Muscle of back (tissue), 3 donors: ENCODE measurements at regions not wholly inside any gene's neighbourhood (a gene's known extent, or its start where the extent isn't known, plus 50 kb on each side); places are given as distances from the start of the nearest gene placed in this dataset.

Experiments
- DNase-seq, 3 donors: peaks; one replicate each; pipeline versions ENCODE4 v3.0.0 to v3.0.0-alpha.2; 2013

- peak in 1 of 3 donors; percentile 81 for DNase-seq
Observed at GRCh38 chr21:35375115-35375514, 326.0 kb upstream of the RUNX1 start.

- DNase-seq, result no peak
Observed at GRCh38 chr21:35373998-35374397, 324.9 kb upstream of the RUNX1 start.

DNA sequence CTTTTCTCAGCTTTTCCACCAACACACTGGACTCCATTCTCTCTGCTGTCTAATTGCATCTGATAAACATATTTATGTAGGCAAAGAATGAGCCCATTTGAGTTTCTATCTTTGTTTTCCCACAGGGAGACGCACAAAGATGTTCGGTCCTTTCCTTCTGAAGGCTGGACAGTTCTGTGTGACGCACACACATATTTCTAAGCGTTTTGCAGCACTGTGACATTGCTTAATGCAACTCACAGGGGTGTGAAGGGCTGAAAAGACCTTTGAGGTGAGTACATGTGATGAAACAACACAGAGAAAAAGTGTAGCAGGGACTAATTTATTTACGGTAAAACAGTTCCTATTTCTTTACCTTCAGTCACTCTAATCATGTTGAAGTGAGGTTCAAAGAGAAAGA is 323.1 kb upstream of the RUNX1 start:
- no peak for DNase-seq

- DNase-seq, result no peak
Observed at GRCh38 chr21:35370671-35371070, 321.6 kb upstream of the RUNX1 start.

- no peak for DNase-seq
Observed at GRCh38 chr21:35370071-35370470, 321.0 kb upstream of the RUNX1 start.

GRCh38 chr21:35368326-35368725 is 319.2 kb upstream of the RUNX1 start:
- DNase-seq, result no peak

GRCh38 chr21:35367553-35367952 is 318.5 kb upstream of the RUNX1 start:
- DNase-seq, result no peak

GRCh38 chr21:35366394-35367080 is 317.4 kb upstream of the RUNX1 start:
- DNase-seq, result peak; percentile 85 to 90 (median 85)

DNA sequence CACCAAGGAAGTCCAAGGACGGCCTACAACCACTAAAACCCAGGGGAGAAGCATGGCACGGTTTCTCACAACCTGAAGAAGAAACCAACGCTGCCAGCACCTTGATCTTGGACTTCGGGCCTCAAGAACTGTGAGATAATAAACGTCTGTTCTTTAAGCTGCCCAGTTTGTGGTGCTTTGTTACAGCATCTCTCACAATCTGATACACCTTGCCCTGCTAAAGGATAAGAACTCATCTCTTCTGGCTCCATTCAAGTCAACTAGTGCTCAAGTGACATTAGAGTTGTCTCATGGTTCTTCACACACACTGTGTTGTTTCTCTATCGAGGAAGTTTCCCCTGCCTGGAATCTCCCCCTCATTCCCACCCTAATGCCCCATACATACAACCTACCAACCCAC is 314.4 kb upstream of the RUNX1 start:
- no peak for DNase-seq

DNA sequence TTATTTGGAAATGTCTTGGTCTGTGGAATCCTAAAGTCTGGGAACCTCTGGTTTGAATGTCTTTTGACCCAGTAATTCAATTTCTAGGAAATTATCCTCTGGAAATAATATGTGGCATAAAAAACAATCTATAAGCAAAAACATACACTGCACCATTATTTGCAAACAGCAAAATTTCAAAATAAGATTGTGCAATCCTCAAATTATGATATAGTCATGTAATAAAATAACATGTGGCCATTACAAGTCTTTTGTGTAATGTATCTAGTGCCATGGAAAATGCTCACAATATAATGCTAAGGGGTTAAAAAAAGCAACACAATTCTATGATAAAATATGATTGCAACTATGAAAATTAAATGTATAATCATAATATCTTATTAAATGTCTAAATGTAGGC is 312.9 kb upstream of the RUNX1 start:
- DNase-seq, result no peak

- no peak for DNase-seq
Observed at GRCh38 chr21:35360870-35361570, 311.9 kb upstream of the RUNX1 start.

DNA sequence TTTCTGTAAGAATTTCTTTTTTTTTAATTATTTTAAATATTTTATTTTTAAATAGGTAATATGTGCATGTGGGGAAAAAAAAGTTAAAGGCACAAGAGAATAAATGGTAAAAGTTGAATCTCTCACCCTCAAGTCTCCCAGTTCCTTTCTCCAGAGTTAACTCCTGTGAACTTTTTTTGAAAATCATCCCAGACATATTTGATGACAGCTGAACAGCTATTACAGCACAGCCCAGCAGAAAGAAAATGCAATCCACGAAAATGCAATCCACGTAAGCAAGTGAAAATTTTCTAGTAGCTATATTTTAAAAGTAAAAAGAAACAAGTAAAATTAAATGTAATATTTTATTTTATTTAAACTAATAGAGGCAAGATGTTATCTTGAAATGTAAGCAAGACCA is 310.0 kb upstream of the RUNX1 start:
- DNase-seq, result peak in 1 of 3 donors; percentile 11

DNA sequence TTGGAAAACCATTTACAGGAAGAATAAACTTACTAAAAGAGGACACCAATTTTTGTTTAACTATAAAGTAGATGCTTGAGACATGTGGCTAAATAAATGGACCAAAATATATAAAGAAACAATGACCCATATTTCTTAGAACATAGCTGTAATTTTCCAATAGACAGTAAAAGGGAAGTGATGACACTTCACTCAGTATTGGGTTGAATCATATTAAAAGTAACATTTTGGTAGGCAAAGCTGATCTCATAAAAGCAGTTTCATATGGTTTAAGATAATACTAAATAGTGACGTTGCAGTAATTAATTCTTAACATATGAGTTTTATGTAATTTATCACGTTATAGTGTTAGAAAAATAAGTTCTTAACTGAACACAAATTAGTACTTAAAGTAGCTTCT is 308.9 kb upstream of the RUNX1 start:
- DNase-seq, result no peak

DNA sequence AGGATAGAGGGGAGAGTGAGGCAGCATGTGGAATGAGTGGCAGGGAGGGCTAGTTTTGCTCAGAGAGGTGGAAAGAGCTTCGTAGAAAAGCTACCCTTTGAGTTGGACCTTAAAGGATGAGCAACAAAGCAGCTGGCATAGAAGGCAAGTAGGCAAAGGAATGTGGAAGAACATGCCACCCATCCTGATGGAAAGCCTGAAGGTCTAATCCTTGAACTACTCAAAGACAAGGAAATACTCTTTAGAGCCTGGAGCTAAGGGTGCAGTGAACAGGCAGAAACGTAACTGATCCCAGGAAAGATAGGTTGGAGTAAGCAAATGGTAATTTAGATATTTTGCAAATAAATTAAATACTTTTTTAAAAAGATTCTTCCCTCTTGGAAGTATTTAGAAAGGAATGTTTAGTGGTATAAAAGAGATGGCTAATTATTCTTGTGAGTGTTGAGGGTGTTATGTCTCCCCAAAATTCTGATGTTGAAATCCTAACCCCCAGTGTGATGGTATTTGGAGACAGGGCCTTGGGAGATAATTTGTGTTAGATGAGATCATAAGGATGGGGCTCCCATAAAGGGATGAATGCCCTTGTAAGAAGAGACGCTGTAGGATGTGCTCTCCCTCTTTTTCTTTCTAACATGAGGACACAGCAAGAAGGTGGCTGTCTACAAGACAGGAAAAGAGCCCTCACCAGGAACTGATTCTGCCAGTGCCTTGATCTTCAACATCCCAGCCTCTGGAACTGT is 308.1 kb upstream of the RUNX1 start:
- DNase-seq, result no peak

- DNase-seq, result no peak
Observed at GRCh38 chr21:35354078-35354477, 305.0 kb upstream of the RUNX1 start.

DNA sequence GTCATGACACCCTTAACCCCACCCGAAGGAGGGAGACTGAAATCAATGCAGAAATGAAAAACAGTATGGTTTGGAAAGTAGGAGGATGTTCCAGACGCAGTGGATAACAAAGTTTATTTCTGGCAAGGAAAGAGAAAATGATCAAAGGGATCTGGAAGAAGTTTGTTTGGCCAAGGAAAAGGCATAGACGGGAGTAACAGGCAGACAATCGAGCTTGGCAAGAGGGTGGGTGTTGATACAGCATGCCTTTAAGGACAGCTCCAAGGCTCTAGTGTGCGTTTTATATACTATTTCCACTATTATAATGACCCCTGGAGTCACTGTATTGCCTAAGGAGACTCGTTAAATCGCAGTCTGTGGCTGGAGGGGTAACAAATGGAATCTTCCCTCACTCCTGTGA is 303.7 kb upstream of the RUNX1 start:
- no peak for DNase-seq

- DNase-seq, result peak in 1 of 3 donors; percentile 69
Observed at GRCh38 chr21:35352066-35352770, 303.1 kb upstream of the RUNX1 start.

DNA sequence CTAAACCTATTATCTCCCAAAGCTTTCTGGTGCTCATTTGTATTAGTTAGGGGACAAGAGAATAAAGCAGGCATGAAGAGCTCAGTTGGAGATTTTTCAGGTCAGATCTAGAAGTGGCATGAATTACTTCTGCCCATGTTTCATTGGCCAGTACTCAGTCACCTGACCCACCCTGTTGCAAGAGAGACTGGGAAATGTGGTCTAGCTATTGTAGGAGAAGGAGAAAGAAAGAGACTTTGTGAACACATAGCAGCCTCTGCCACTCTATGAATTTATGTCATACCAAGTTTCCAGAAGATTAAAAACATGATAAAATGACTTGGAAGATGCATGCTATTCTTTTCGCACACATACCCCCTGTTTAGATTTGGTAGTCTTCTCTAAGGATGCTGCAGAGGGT is 302.3 kb upstream of the RUNX1 start:
- DNase-seq, result no peak

GRCh38 chr21:35350965-35351364 is 301.9 kb upstream of the RUNX1 start:
- DNase-seq, result no peak

- DNase-seq, result peak in 1 of 3 donors; percentile 27
Observed at GRCh38 chr21:35349376-35350080, 300.4 kb upstream of the RUNX1 start.

DNA sequence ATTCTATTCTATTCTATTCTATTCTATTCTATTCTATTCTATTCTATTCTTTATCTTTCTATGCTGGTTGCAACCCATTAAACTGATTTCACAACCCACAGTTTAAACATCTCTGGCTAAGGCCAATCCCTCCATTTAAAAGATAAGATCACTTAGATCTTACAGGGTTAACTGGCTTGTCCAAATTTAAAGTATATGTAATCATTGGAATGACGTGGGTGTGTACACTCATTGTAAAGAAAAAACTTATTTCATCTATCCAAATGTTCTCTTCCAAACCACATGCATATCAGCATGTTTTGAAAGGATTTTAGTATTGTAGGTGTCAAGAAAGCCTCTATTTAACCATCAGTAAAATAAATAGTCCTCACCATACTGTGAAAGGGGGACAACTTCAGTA is 299.6 kb upstream of the RUNX1 start:
- DNase-seq, result no peak

- DNase-seq, result no peak
Observed at GRCh38 chr21:35346697-35347096, 297.6 kb upstream of the RUNX1 start.
